ENCODE measurements at regions not wholly inside any gene's neighbourhood (a gene's known extent, or its start where the extent isn't known, plus 50 kb on each side); places are given as distances from the start of the nearest gene placed in this dataset.

GRCh38 chr10:21314111-21314626 lies 211.3 kb downstream of the SKIDA1 start:
- TF ChIP-seq CTCF (IDR thresholded peaks at IDR 0.05 in 2 of 3, conservative IDR thresholded peaks at IDR 0.05 in 1 of 3; ENCODE audit: control insufficient read depth in 2 of 3, extremely low read depth in 1 of 3, insufficient read depth in 1 of 3, low read depth in 3 of 3, low read length in 3 of 3) (no peak), EP300 (IDR thresholded peaks at IDR 0.05; ENCODE audit: borderline replicate concordance in 1 of 2, control insufficient read depth in 1 of 2, low read depth in 2 of 2, low read length in 2 of 2) (no peak), GABPA (IDR thresholded peaks at IDR 0.05; ENCODE audit: low read depth) (no peak), HDGF (IDR thresholded peaks at IDR 0.05) (no peak), HDAC2 (IDR thresholded peaks at IDR 0.05) (no peak), EZH2 (IDR thresholded peaks at IDR 0.05; ENCODE audit: borderline replicate concordance, control insufficient read depth, low read depth, low read length) (no peak), POLR2A (IDR thresholded peaks at IDR 0.05; ENCODE audit: low read depth, low read length) (no peak)
